ENCODE measurements at regions not wholly inside any gene's neighbourhood (a gene's known extent, or its start where the extent isn't known, plus 50 kb on each side); places are given as distances from the start of the nearest gene placed in this dataset.
"Not testable (repeated sequence)": the region's sequence is repeated elsewhere in the genome, so short reads cannot be mapped to it uniquely, and the experiment has no call there.

- H3K4me1 Mint-ChIP-seq = no peaks in the 10 kb centered on the region
- peaks cover 3% of the 10 kb centered on the region for H3K27me3 Mint-ChIP-seq
- no peaks in the 10 kb centered on the region for H3K36me3 Mint-ChIP-seq (ENCODE audit: low read depth)
- CTCF ChIA-PET = interaction anchor here (0.9 kb wide), 1 partner anchor 18 kb away, joined by 5 read pairs; no protein-coding TSS in a partner anchor
- ATAC-seq (no peak), DNase-seq (no peak)
- H3K4me3 Mint-ChIP-seq = no peak overlapping the region
- H3K9me3 Mint-ChIP-seq (ENCODE audit: low read depth) = no peaks in the 10 kb centered on the region
- no peak overlapping the region for H3K27ac Mint-ChIP-seq
- intact Hi-C loops (cut with DNase I, micrococcal nuclease) = no loop called here
- POLR2A ChIA-PET = no interaction called here
These were observed 833.8 kb upstream of the CITED2 start for GRCh38 chr6:140208286-140208685.

GRCh38 chr6:140205795-140206593 is 831.5 kb upstream of the CITED2 start:
- POLR2A ChIA-PET = no interaction called here
- CTCF ChIA-PET = no interaction called here
- Mint-ChIP-seq H3K4me3 (no peak overlapping the region), H3K9me3 (ENCODE audit: low read depth) (no peaks in the 10 kb centered on the region), H3K36me3 (ENCODE audit: low read depth) (no peaks in the 10 kb centered on the region), H3K4me1 (no peaks in the 10 kb centered on the region), H3K27ac (no peak overlapping the region), H3K27me3 (peaks cover 3% of the 10 kb centered on the region)
- no peak for ATAC-seq
- intact Hi-C loops (cut with DNase I, micrococcal nuclease) = no loop called here
- DNase-seq = no peak

DNA sequence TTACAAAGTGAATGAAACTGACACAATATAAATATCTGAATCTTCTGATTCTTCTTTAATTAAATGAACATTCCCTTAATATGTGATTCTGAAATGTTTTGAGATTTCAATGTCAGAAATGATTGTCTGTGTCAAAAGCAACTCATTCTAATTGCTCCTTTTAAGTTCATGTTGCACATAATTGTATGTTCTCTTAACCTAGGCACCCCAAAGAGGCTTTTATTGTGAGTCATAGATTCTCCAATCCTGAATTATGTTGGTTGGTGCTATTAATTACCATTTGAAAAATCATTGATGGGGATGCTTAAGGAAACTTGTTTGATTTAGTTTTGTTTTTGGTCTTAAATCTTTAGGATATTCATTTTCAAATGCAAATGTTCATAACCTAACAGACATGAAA is 829.7 kb upstream of the CITED2 start:
- H3K36me3 Mint-ChIP-seq (ENCODE audit: low read depth) = no peaks in the 10 kb centered on the region
- ChIA-PET POLR2A (no interaction called here), CTCF (no interaction called here)
- ATAC-seq (no peak), DNase-seq (no peak)
- H3K27ac Mint-ChIP-seq = no peak overlapping the region
- intact Hi-C loops (cut with DNase I, micrococcal nuclease) = no loop called here
- H3K9me3 Mint-ChIP-seq (ENCODE audit: low read depth) = no peaks in the 10 kb centered on the region
- H3K4me1 Mint-ChIP-seq = no peaks in the 10 kb centered on the region
- no peak overlapping the region for H3K4me3 Mint-ChIP-seq
- no peaks in the 10 kb centered on the region for H3K27me3 Mint-ChIP-seq

DNA sequence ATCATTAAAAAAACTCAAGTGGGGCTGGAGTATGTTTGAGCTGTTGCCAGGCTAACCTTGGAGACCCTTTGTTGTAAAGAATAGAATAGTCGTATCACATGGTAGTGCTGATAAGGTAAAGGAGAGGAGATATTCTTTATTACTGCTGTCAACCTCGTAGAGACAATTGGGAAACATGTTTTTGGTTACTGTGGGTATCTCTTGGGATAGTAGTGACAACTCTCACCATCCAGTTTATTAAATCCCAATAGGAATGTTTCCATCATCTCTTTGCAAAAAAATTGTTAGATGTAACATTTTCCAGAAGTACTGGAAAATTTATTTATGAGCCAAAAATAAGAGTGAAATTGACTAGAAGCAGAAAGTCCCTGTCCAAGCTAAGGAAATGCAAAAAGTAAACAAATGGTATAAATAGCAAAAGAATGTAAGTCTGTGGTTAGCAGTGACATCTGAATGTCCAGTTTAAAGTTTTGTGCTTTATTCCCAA is 829.3 kb upstream of the CITED2 start:
- DNase-seq = no peak
- no peaks in the 10 kb centered on the region for H3K4me1 Mint-ChIP-seq
- H3K9me3 Mint-ChIP-seq (ENCODE audit: low read depth) = no peaks in the 10 kb centered on the region
- no peak overlapping the region for H3K27ac Mint-ChIP-seq
- intact Hi-C loops (cut with DNase I, micrococcal nuclease) = no loop called here
- H3K36me3 Mint-ChIP-seq (ENCODE audit: low read depth) = no peaks in the 10 kb centered on the region
- ChIA-PET POLR2A (no interaction called here), CTCF (no interaction called here)
- no peaks in the 10 kb centered on the region for H3K27me3 Mint-ChIP-seq
- no peak for ATAC-seq
- H3K4me3 Mint-ChIP-seq = no peak overlapping the region

DNA sequence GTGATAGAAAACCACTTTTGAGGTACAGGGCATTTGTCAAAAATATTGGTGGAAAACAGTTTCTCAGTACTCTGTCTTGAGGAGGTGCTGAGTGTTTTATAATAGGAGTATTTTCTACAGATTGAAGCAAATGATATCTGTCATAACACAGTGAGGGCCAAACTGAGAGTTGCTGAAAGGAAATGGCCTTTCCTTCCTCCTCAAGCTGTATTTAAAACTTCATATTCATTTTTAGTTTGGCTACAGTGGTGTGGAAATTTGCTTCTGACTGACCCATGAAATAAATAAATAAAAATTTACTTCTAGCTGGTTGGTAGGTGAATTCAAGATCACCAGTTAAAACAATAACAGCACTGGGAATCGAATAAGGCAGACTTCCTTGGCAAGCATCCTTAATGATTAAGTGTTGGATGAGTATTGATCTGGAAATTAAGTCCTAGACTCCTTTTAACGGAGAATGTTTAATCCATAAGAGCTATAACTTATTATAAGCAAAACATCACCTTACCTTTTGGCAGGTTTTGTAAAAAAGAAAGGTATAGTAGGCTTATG is 828.6 kb upstream of the CITED2 start:
- ChIA-PET POLR2A (no interaction called here), CTCF (no interaction called here)
- no peaks in the 10 kb centered on the region for H3K36me3 Mint-ChIP-seq (ENCODE audit: low read depth)
- ATAC-seq (no peak), DNase-seq (no peak)
- no peaks in the 10 kb centered on the region for H3K4me1 Mint-ChIP-seq
- no peak overlapping the region for H3K4me3 Mint-ChIP-seq
- no peak overlapping the region for H3K27ac Mint-ChIP-seq
- no peaks in the 10 kb centered on the region for H3K9me3 Mint-ChIP-seq (ENCODE audit: low read depth)
- no peaks in the 10 kb centered on the region for H3K27me3 Mint-ChIP-seq
- intact Hi-C loops (cut with DNase I, micrococcal nuclease) = no loop called here

GRCh38 chr6:140201787-140202458 is 827.5 kb upstream of the CITED2 start:
- H3K27ac Mint-ChIP-seq = no peak overlapping the region
- H3K4me1 Mint-ChIP-seq = no peaks in the 10 kb centered on the region
- no peaks in the 10 kb centered on the region for H3K27me3 Mint-ChIP-seq
- no peak for DNase-seq
- ATAC-seq = no peak
- no peak overlapping the region for H3K4me3 Mint-ChIP-seq
- intact Hi-C loops (cut with DNase I, micrococcal nuclease) = no loop called here
- H3K9me3 Mint-ChIP-seq (ENCODE audit: low read depth) = no peaks in the 10 kb centered on the region
- ChIA-PET CTCF (no interaction called here), POLR2A (no interaction called here)
- no peaks in the 10 kb centered on the region for H3K36me3 Mint-ChIP-seq (ENCODE audit: low read depth)

DNA sequence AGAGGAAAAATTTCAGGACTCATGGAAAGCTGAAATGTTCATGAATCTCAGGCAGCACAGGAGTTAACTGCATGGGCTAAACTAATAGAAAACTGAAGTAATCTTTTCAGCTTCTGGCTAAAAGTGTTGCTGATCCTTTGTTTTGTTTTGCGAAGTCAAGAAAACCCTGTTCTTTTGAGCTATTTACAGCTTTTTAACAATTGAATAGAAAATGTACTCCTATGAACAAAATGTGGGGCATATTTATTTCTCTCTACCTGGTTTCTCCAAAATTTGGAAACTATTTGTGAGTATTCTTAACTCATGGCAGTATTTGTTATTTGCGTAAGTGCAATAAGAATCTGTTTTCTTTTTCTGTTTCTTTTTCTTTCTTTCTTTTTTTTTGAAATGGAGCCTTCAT is 818.8 kb upstream of the CITED2 start:
- intact Hi-C loops (cut with DNase I, micrococcal nuclease) = no loop called here
- POLR2A ChIA-PET = no interaction called here
- H3K9me3 Mint-ChIP-seq (ENCODE audit: low read depth) = peaks cover 8% of the 10 kb centered on the region

GRCh38 chr6:140192018-140192417 is 817.6 kb upstream of the CITED2 start:
- no peaks in the 10 kb centered on the region for H3K36me3 Mint-ChIP-seq (ENCODE audit: low read depth)
- ChIA-PET CTCF (interaction anchor here (0.7 kb wide), 1 partner anchor 1776 kb away, joined by 4 read pairs; no protein-coding TSS in a partner anchor), POLR2A (no interaction called here)
- no peaks in the 10 kb centered on the region for H3K4me1 Mint-ChIP-seq
- H3K4me3 Mint-ChIP-seq = no peak overlapping the region
- H3K27ac Mint-ChIP-seq = no peak overlapping the region
- peaks cover 15% of the 10 kb centered on the region for H3K9me3 Mint-ChIP-seq (ENCODE audit: low read depth)
- ATAC-seq (no peak), DNase-seq (no peak)
- H3K27me3 Mint-ChIP-seq = peaks cover 4% of the 10 kb centered on the region
- intact Hi-C loops (cut with DNase I, micrococcal nuclease) = no loop called here

More for the DNA sequence above, 818.8 kb upstream of the CITED2 start:
- no peaks in the 10 kb centered on the region for H3K36me3 Mint-ChIP-seq (ENCODE audit: low read depth)
- H3K4me3 Mint-ChIP-seq = no peak overlapping the region
- H3K4me1 Mint-ChIP-seq = no peaks in the 10 kb centered on the region
- no peak overlapping the region for H3K27ac Mint-ChIP-seq
- CTCF ChIA-PET = no interaction called here
- no peak for DNase-seq
- ATAC-seq = no peak
- H3K27me3 Mint-ChIP-seq = peaks cover 4% of the 10 kb centered on the region

DNA sequence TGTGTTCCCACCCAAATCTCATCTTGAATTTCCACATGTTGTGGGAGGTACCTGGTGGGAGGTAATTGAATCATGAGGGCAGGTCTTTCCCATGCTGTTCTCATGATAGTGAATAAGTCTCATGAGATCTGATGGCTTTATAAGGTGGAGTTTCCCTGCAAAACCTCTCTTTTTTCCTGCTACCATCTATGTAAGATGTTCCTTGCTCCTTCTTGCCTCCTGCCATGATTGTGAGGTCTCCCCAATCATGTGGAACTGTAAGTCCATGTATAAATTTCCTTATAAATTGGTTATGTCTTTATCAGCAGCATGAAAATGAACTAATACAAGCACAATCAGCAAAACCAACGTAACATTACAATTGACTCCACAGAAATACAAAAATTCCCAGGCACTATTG is 814.8 kb upstream of the CITED2 start:
- DNase-seq; H3K36me3 Mint-ChIP-seq (ENCODE audit: low read depth); H3K4me1 Mint-ChIP-seq; POLR2A ChIA-PET; CTCF ChIA-PET; H3K4me3 Mint-ChIP-seq; H3K27me3 Mint-ChIP-seq; ATAC-seq; intact Hi-C loops (cut with DNase I, micrococcal nuclease); H3K27ac Mint-ChIP-seq: not testable (repeated sequence)
- peaks cover 13% of the 10 kb centered on the region for H3K9me3 Mint-ChIP-seq (ENCODE audit: low read depth)

GRCh38 chr6:140185991-140186390 is 811.5 kb upstream of the CITED2 start:
- Mint-ChIP-seq H3K27ac (no peak overlapping the region), H3K36me3 (ENCODE audit: low read depth) (no peaks in the 10 kb centered on the region), H3K9me3 (ENCODE audit: low read depth) (peaks cover 7% of the 10 kb centered on the region), H3K27me3 (peaks cover 2% of the 10 kb centered on the region), H3K4me3 (no peak overlapping the region), H3K4me1 (no peaks in the 10 kb centered on the region)
- POLR2A ChIA-PET = no interaction called here
- ATAC-seq (no peak), DNase-seq (no peak)
- CTCF ChIA-PET = no interaction called here
- intact Hi-C loops (cut with DNase I, micrococcal nuclease) = no loop called here

- no peak for DNase-seq
- H3K4me3 Mint-ChIP-seq = no peak overlapping the region
- intact Hi-C loops (cut with DNase I, micrococcal nuclease) = no loop called here
- peaks cover 7% of the 10 kb centered on the region for H3K9me3 Mint-ChIP-seq (ENCODE audit: low read depth)
- H3K27ac Mint-ChIP-seq = no peak overlapping the region
- ChIA-PET POLR2A (no interaction called here), CTCF (no interaction called here)
- H3K4me1 Mint-ChIP-seq = no peaks in the 10 kb centered on the region
- no peaks in the 10 kb centered on the region for H3K36me3 Mint-ChIP-seq (ENCODE audit: low read depth)
- ATAC-seq = no peak
- H3K27me3 Mint-ChIP-seq = peaks cover 2% of the 10 kb centered on the region
These were observed 809.4 kb upstream of the CITED2 start for GRCh38 chr6:140183881-140184280.

GRCh38 chr6:140182821-140183220 is 808.4 kb upstream of the CITED2 start:
- Mint-ChIP-seq H3K27ac (no peak overlapping the region), H3K4me1 (no peaks in the 10 kb centered on the region), H3K4me3 (no peak overlapping the region), H3K36me3 (ENCODE audit: low read depth) (no peaks in the 10 kb centered on the region), H3K27me3 (peaks cover 2% of the 10 kb centered on the region), H3K9me3 (ENCODE audit: low read depth) (peaks cover 5% of the 10 kb centered on the region)
- ATAC-seq = no peak
- ChIA-PET CTCF (no interaction called here), POLR2A (no interaction called here)
- DNase-seq = no peak
- intact Hi-C loops (cut with DNase I, micrococcal nuclease) = no loop called here
